ENCODE measurements at regions not wholly inside any gene's neighbourhood (a gene's known extent, or its start where the extent isn't known, plus 50 kb on each side); places are given as distances from the start of the nearest gene placed in this dataset.

DNA sequence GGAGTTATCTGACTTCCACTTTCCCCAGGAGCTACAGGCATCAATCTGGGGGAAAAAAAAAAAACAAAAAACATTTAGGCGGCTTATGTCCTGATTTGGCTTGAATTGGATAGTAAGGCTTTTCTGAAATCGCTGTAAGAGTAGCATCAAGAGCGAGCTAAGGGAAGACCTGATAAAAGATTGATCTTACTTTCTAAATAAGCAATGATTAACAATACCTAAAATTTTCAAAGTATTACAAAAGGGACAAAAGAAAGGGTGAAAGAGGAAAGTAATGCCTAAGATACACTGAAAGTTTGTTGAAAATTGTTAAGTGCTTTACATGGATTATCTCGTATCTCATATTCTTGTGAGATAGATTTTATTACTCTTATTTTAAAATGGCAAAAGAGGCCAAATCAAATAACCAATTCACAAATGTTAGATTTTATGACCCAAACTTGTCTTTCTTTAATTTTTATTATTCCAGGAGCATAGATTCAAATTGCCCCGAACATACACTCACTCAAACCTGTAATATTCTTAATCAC lies 106.4 kb upstream of the PRSS16 start:
- H3K18ac ChIP-seq (ENCODE audit: insufficient read length, low read depth, low read length) = no peak overlapping the region
- peak overlapping the region; percentile 74 for H3K4me2 ChIP-seq (ENCODE audit: insufficient read depth, insufficient read length, low read length)
- H4K5ac ChIP-seq (ENCODE audit: insufficient read length, low read depth, low read length) = no peak overlapping the region
- peaks cover 2% of the 10 kb centered on the region; the same call in 1 of the 2 replicates for H3K4me1 ChIP-seq (ENCODE audit: insufficient read depth, low read length)
- H3K36me3 Mint-ChIP-seq (ENCODE audit: insufficient read depth in 1 of 3, low read depth in 3 of 3) = peaks cover 0 to 10% (median 6%) of the 10 kb centered on the region in 3 experiments; a peak in 5 of 7 replicates
- no peak for DNase-seq
- no peak overlapping the region for H4K8ac ChIP-seq (replicated peaks; ENCODE audit: insufficient read length, low read depth, low read length)
- H3K4ac ChIP-seq (ENCODE audit: low read depth, low read length) = no peak overlapping the region
- H3K27me3 Mint-ChIP-seq (ENCODE audit: low read depth) = peaks cover 3% of the 10 kb centered on the region; the same call in 1 of the 2 replicates
- H3K23me2 ChIP-seq (ENCODE audit: insufficient read length, low read depth, low read length, poor library complexity, severe bottlenecking) = peaks cover 6% of the 10 kb centered on the region
- no peak overlapping the region for H2BK20ac ChIP-seq (ENCODE audit: low read depth, low read length, poor library complexity, severe bottlenecking)
- no peaks in the 10 kb centered on the region for H3K27me3 ChIP-seq (ENCODE audit: insufficient read depth, low read length)
- WGBS (ENCODE audit: extremely low coverage, insufficient read length, low lambda C conversion rate) = no CpG with 5 or more reads among the region's 5 CpGs
- peaks cover 35 to 42% of the 10 kb centered on the region in 2 experiments for H3K4me1 Mint-ChIP-seq
- H3K27ac Mint-ChIP-seq = peak overlapping the region; percentile 14 to 91 (median 73); a peak in 5 of 7 replicates
- no peak overlapping the region for H4K91ac ChIP-seq (ENCODE audit: insufficient read length, low read depth, low read length)
- H2AK5ac ChIP-seq (ENCODE audit: insufficient read length, low read length) = no peak overlapping the region
- H3K4me3 Mint-ChIP-seq = peak overlapping the region; percentile 93 to 99
- no peaks in the 10 kb centered on the region; the same call in 1 of the 2 replicates for H3K79me2 ChIP-seq (ENCODE audit: insufficient read depth, low read length)
- no peak overlapping the region for H3K14ac ChIP-seq (ENCODE audit: insufficient read depth, low read length)
- no peak overlapping the region for H2BK120ac ChIP-seq (ENCODE audit: low read depth, low read length, poor library complexity, severe bottlenecking)
- no peaks in the 10 kb centered on the region for H4K20me1 ChIP-seq (ENCODE audit: control insufficient read depth, insufficient read depth, insufficient read length)
- H2BK12ac ChIP-seq (ENCODE audit: insufficient read length, low read depth, low read length) = no peak overlapping the region
- no peaks in the 10 kb centered on the region for H3K9me3 ChIP-seq (ENCODE audit: control insufficient read depth, low read depth, low read length)
- no peak overlapping the region for H2BK5ac ChIP-seq (ENCODE audit: insufficient read length, low read length)
- H2AFZ ChIP-seq (ENCODE audit: low read length) = no peak overlapping the region
- no peak overlapping the region for H3K23ac ChIP-seq (ENCODE audit: insufficient read length, low read depth, low read length)
- no peak overlapping the region for H3K56ac ChIP-seq (ENCODE audit: insufficient read length, low read depth, low read length)
- no peak overlapping the region for H3K27ac ChIP-seq (ENCODE audit: insufficient read length, low read depth, low read length)
- no peak overlapping the region for H2BK15ac ChIP-seq (ENCODE audit: low read depth, low read length)
- peak overlapping the region; percentile 74 for H3K9ac ChIP-seq (ENCODE audit: extremely low read depth, insufficient read length, low read length)
- no peaks in the 10 kb centered on the region; a peak in 1 of 5 replicates for H3K9me3 Mint-ChIP-seq
- no peak overlapping the region for H3T11ph ChIP-seq (ENCODE audit: low read length)
- no peaks in the 10 kb centered on the region for H3K79me1 ChIP-seq (ENCODE audit: insufficient read depth, low read depth, low read length, poor library complexity, severe bottlenecking)
- TF ChIP-seq, protein P1, sequence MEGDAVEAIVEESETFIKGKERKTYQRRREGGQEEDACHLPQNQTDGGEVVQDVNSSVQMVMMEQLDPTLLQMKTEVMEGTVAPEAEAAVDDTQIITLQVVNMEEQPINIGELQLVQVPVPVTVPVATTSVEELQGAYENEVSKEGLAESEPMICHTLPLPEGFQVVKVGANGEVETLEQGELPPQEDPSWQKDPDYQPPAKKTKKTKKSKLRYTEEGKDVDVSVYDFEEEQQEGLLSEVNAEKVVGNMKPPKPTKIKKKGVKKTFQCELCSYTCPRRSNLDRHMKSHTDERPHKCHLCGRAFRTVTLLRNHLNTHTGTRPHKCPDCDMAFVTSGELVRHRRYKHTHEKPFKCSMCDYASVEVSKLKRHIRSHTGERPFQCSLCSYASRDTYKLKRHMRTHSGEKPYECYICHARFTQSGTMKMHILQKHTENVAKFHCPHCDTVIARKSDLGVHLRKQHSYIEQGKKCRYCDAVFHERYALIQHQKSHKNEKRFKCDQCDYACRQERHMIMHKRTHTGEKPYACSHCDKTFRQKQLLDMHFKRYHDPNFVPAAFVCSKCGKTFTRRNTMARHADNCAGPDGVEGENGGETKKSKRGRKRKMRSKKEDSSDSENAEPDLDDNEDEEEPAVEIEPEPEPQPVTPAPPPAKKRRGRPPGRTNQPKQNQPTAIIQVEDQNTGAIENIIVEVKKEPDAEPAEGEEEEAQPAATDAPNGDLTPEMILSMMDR (conservative IDR thresholded peaks at IDR 0.05) = no peak
